Esophagus muscularis mucosa (tissue), 3 donors: ENCODE measurements at regions not wholly inside any gene's neighbourhood (a gene's known extent, or its start where the extent isn't known, plus 50 kb on each side); places are given as distances from the start of the nearest gene placed in this dataset.

Experiments used
- CTCF ChIP-seq, 3 experiments: fragments of 200-600 bp in 2 of 3; fragments of 450-650 bp in 1 of 3; sonication (generic) in 2 of 3; IDR thresholded peaks; one replicate each; pipeline ENCODE4 v1.5.1; 2017 to 2019; ENCODE audit warnings: antibody characterized with exemption in 3 of 3, mild to moderate bottlenecking in 2 of 3, moderate library complexity in 1 of 3
- POLR2AphosphoS5 ChIP-seq, 2 donors: sonication (generic); formaldehyde crosslinking; IDR thresholded peaks; one replicate each; pipeline ENCODE4 v1.6.1; 2017; ENCODE audit warnings: antibody characterized with exemption in 2 of 2

GRCh38 chr18:2036086-2036485 is 535.2 kb downstream of the METTL4 start:
- TF ChIP-seq CTCF (IDR thresholded peaks at IDR 0.05) (no peak), POLR2AphosphoS5 (IDR thresholded peaks at IDR 0.05) (no peak)
